T-helper 17 cell (primary cell): ENCODE measurements at regions not wholly inside any gene's neighbourhood (a gene's known extent, or its start where the extent isn't known, plus 50 kb on each side); places are given as distances from the start of the nearest gene placed in this dataset.

Experiments
- ATAC-seq: fragments of 150-1000 bp; cut with Tn5 transposase; 2 replicates; pipeline ENCODE4 v1.10.0; 2021; ENCODE audit warnings: mild to moderate bottlenecking, moderate library complexity
- DNase-seq, 3 donors: peaks; one replicate each; pipeline versions ENCODE4 v3.0.0 to v3.0.0-alpha.2; 2020 to 2021
- H3K9me3 ChIP-seq: one replicate; pipeline ENCODE4 v1.7.0; 2013; ENCODE audit warnings: low read length, mild to moderate bottlenecking; ENCODE audit not compliant: control insufficient read depth, poor library complexity, severe bottlenecking
- H3K27ac Mint-ChIP-seq: one replicate; pipeline ENCODE4 v1.8.0; 2022; ENCODE audit warnings: mild to moderate bottlenecking, moderate library complexity, mixed read lengths
- H3K27me3 Mint-ChIP-seq: one replicate; pipeline ENCODE4 v1.8.0; 2022; ENCODE audit warnings: mixed read lengths
- H3K36me3 Mint-ChIP-seq: one replicate; pipeline ENCODE4 v1.8.0; 2022; ENCODE audit warnings: low read depth, mixed read lengths
- H3K4me1 Mint-ChIP-seq: one replicate; pipeline ENCODE4 v1.8.0; 2022; ENCODE audit warnings: mild to moderate bottlenecking, mixed read lengths
- H3K4me3 Mint-ChIP-seq: one replicate; pipeline ENCODE4 v1.8.0; 2022; ENCODE audit warnings: mild to moderate bottlenecking, moderate library complexity, mixed read lengths

GRCh38 chr22:49233507-49234100 is 594.1 kb downstream of the BRD1 start:
- DNase-seq (no peak), ATAC-seq (no peak)
- Mint-ChIP-seq H3K36me3 (peaks cover 2% of the 10 kb centered on the region), H3K4me3 (no peak overlapping the region), H3K4me1 (no peaks in the 10 kb centered on the region), H3K27me3 (peaks cover 30% of the 10 kb centered on the region), H3K27ac (no peak overlapping the region)
- no peaks in the 10 kb centered on the region for H3K9me3 ChIP-seq

- no peaks in the 10 kb centered on the region for H3K9me3 ChIP-seq
- ATAC-seq, result no peak
- no peak overlapping the region for H3K4me3 Mint-ChIP-seq
- peaks cover 2% of the 10 kb centered on the region for H3K36me3 Mint-ChIP-seq
- no peak for DNase-seq
- no peak overlapping the region for H3K27ac Mint-ChIP-seq
- no peaks in the 10 kb centered on the region for H3K4me1 Mint-ChIP-seq
- peaks cover 30% of the 10 kb centered on the region for H3K27me3 Mint-ChIP-seq
These were observed 595.2 kb downstream of the BRD1 start for GRCh38 chr22:49232319-49233067.

DNA sequence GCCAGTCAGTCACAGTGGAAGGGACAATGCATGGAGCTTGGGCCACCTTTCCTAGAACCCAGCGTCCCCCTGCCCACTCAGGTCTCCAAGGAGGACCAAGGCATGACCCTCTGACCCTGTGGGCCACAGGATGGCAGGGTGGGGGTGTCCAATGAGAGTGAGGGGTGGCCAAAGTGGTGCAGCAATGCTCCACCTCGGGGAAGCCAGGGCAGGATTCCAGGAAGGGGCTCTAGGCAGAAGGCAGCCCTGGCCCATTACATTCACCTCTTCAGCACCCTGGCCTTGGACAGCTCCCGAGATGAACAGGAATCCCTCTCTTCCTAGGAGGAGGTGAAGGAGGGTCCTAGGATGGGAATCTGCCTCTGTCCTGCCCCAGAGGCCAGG is 597.5 kb downstream of the BRD1 start:
- no peak for DNase-seq
- Mint-ChIP-seq H3K27ac (no peak overlapping the region), H3K36me3 (peaks cover 2% of the 10 kb centered on the region), H3K4me1 (no peaks in the 10 kb centered on the region), H3K27me3 (peaks cover 19% of the 10 kb centered on the region), H3K4me3 (no peak overlapping the region)
- no peaks in the 10 kb centered on the region for H3K9me3 ChIP-seq
- no peak for ATAC-seq

DNA sequence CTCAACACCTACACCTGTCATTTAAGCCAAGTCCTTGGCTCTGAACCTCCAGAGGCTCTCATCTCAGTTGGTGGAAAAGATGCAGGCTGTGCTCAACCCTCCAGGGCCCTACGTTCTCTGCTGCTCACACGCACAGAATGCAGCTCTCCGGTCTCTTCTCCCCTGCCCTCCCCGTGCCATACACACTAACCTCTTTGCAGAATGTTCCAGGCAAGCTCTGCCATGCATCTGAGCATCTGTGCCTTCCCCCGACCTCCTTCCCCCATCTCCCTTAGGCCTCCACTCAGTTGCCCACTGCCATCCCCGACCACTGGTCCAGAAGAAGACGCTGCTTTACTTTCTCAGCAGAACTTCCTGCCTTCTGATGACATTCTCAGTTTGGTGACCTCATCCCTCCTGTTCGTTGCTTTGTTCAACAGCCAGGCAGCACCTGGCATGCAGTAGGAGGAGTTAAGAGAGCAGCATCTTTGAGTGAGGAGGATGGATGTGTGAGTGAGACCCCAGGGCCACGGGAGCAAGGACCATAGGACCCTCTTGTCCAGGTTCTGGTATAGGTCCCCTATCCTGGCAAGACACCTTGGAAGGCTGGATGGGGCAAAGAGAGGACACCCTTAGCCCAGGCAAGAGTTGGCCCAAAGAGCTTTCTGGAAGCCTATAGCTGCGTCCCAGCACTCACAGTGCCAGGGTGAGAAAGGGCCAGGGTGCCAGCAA is 598.0 kb downstream of the BRD1 start:
- no peaks in the 10 kb centered on the region for H3K9me3 ChIP-seq
- Mint-ChIP-seq H3K4me3 (no peak overlapping the region), H3K36me3 (peaks cover 2% of the 10 kb centered on the region), H3K27ac (no peak overlapping the region), H3K4me1 (no peaks in the 10 kb centered on the region), H3K27me3 (peaks cover 15% of the 10 kb centered on the region)
- DNase-seq, result no peak
- no peak for ATAC-seq

- H3K4me1 Mint-ChIP-seq, result no peaks in the 10 kb centered on the region
- H3K27ac Mint-ChIP-seq, result no peak overlapping the region
- DNase-seq, result no peak
- ATAC-seq, result no peak
- no peaks in the 10 kb centered on the region for H3K9me3 ChIP-seq
- no peak overlapping the region for H3K4me3 Mint-ChIP-seq
- peaks cover 8% of the 10 kb centered on the region for H3K27me3 Mint-ChIP-seq
- H3K36me3 Mint-ChIP-seq, result peaks cover 2% of the 10 kb centered on the region
These were observed 599.1 kb downstream of the BRD1 start for GRCh38 chr22:49228431-49229037.

- H3K36me3 Mint-ChIP-seq, result peaks cover 2% of the 10 kb centered on the region
- no peaks in the 10 kb centered on the region for H3K9me3 ChIP-seq
- H3K4me3 Mint-ChIP-seq, result no peak overlapping the region
- DNase-seq (no peak), ATAC-seq (no peak)
- no peaks in the 10 kb centered on the region for H3K4me1 Mint-ChIP-seq
- H3K27ac Mint-ChIP-seq, result no peak overlapping the region
- H3K27me3 Mint-ChIP-seq, result peaks cover 10% of the 10 kb centered on the region
These were observed 600.0 kb downstream of the BRD1 start for GRCh38 chr22:49227670-49228069.

- Mint-ChIP-seq H3K27me3 (peaks cover 14% of the 10 kb centered on the region), H3K27ac (no peak overlapping the region), H3K36me3 (no peaks in the 10 kb centered on the region), H3K4me3 (no peak overlapping the region), H3K4me1 (no peaks in the 10 kb centered on the region)
- DNase-seq, result no peak
- H3K9me3 ChIP-seq, result no peaks in the 10 kb centered on the region
- ATAC-seq, result no peak
These were observed 601.6 kb downstream of the BRD1 start for GRCh38 chr22:49226096-49226495.

DNA sequence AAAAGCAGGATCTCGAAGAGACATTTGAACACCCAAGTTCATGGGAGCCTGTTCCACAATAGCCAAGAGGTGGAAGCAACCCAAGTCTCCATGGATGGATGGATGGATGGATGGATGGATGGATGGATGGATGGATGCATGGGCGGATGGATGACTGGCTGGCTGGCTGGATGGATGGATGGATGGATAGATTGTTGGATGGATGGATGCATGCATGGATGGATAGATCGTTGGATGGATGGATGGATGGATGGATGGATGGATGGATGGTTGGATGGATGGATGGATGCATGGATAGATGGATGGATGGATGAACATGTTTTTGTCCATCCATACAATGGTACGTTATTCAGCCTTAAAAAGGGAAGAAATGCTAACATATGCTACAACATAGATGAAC is 603.4 kb downstream of the BRD1 start:
- no peak overlapping the region for H3K27ac Mint-ChIP-seq
- ATAC-seq, result no peak
- no peak for DNase-seq
- H3K4me3 Mint-ChIP-seq, result no peak overlapping the region
- no peaks in the 10 kb centered on the region for H3K36me3 Mint-ChIP-seq
- H3K9me3 ChIP-seq, result peaks cover 1% of the 10 kb centered on the region
- H3K27me3 Mint-ChIP-seq, result peaks cover 17% of the 10 kb centered on the region
- no peaks in the 10 kb centered on the region for H3K4me1 Mint-ChIP-seq

DNA sequence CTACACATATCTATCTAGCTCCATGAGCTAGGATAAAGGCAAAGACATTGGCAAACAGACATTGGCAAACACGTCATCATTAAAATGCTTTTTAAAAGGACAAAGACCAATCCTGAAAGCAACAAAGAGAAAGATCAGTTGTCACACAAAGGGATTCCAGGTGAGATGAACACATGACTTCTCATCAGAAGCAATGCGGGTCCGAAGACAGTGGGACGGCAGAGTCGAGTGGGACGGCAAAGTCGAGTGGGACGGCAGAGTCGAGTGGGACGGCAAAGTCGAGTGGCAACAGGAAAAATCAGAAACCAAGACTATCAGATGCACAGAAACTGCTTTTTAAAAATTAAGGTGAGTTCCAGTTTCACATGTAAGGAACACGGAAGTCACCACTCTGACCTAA is 609.5 kb downstream of the BRD1 start:
- peaks cover 6% of the 10 kb centered on the region for H3K9me3 ChIP-seq
- ATAC-seq (no peak), DNase-seq (no peak)
- H3K27ac Mint-ChIP-seq, result no peak overlapping the region
- H3K4me3 Mint-ChIP-seq, result no peak overlapping the region
- no peaks in the 10 kb centered on the region for H3K4me1 Mint-ChIP-seq
- no peaks in the 10 kb centered on the region for H3K36me3 Mint-ChIP-seq
- H3K27me3 Mint-ChIP-seq, result peaks cover 29% of the 10 kb centered on the region

GRCh38 chr22:49216579-49216978 is 611.1 kb downstream of the BRD1 start:
- ATAC-seq, result no peak
- DNase-seq, result peak in 1 of 3 donors; percentile 1
- peaks cover 24% of the 10 kb centered on the region for H3K27me3 Mint-ChIP-seq
- no peaks in the 10 kb centered on the region for H3K4me1 Mint-ChIP-seq
- peaks cover 6% of the 10 kb centered on the region for H3K9me3 ChIP-seq
- H3K27ac Mint-ChIP-seq, result no peak overlapping the region
- H3K36me3 Mint-ChIP-seq, result no peaks in the 10 kb centered on the region
- no peak overlapping the region for H3K4me3 Mint-ChIP-seq

- H3K9me3 ChIP-seq, result peaks cover 6% of the 10 kb centered on the region
- no peak for ATAC-seq
- Mint-ChIP-seq H3K4me3 (no peak overlapping the region), H3K27me3 (peaks cover 21% of the 10 kb centered on the region), H3K27ac (no peak overlapping the region), H3K4me1 (no peaks in the 10 kb centered on the region), H3K36me3 (no peaks in the 10 kb centered on the region)
- DNase-seq, result no peak
These were observed 611.8 kb downstream of the BRD1 start for GRCh38 chr22:49215840-49216239.

- H3K27me3 Mint-ChIP-seq, result peaks cover 24% of the 10 kb centered on the region
- no peak for ATAC-seq
- no peaks in the 10 kb centered on the region for H3K36me3 Mint-ChIP-seq
- DNase-seq, result no peak
- H3K4me3 Mint-ChIP-seq, result no peak overlapping the region
- H3K27ac Mint-ChIP-seq, result no peak overlapping the region
- H3K9me3 ChIP-seq, result peaks cover 6% of the 10 kb centered on the region
- H3K4me1 Mint-ChIP-seq, result no peaks in the 10 kb centered on the region
These were observed 612.7 kb downstream of the BRD1 start for GRCh38 chr22:49214976-49215375.

DNA sequence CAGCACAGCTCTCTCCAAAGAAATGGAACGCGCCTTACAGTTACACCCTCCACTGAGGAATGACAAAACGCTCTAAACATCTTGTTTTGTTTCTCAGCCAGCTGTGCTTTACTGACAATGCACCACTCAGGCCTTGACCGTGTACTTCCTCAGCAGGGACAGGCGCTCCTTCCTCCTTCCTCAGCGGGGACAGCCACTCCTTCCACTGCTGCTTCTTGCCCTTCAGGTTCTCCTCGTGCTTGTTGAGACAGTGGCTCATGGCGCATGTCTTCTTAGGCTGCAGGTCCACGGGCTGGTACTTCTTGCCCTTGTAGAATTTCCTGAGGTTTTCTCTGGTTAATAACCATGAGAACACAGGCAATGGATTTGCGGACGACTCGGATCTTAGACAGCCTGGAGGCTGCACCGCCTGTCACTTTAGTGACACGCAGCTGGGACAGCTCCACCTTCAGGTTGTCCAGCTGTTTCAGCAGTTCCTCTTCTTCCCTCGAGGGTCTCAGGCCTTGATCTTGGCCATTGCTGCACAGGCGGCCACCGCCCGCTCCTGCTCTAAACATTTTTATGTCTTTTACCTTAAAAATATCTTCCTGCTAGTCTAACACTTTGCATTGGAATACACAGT is 613.8 kb downstream of the BRD1 start:
- DNase-seq (peak in 1 of 3 donors; percentile 1), ATAC-seq (no peak)
- Mint-ChIP-seq H3K4me3 (no peak overlapping the region), H3K36me3 (no peaks in the 10 kb centered on the region), H3K4me1 (no peaks in the 10 kb centered on the region), H3K27me3 (peaks cover 24% of the 10 kb centered on the region), H3K27ac (no peak overlapping the region)
- H3K9me3 ChIP-seq, result peaks cover 3% of the 10 kb centered on the region
